ENCODE measurements at regions not wholly inside any gene's neighbourhood (a gene's known extent, or its start where the extent isn't known, plus 50 kb on each side); places are given as distances from the start of the nearest gene placed in this dataset.

- TF ChIP-seq CTCF (IDR thresholded peaks at IDR 0.05) (peak in 2 of 3 experiments; percentile 24 to 35), POLR2AphosphoS5 (IDR thresholded peaks at IDR 0.05) (no peak), POLR2A (IDR thresholded peaks at IDR 0.05; ENCODE audit: low read depth) (no peak), EP300 (IDR thresholded peaks at IDR 0.05) (no peak)
These were observed 393.7 kb upstream of the PDE4D start for GRCh38 chr5:60287174-60287771.
